NCI-H1417 treated with DMSO at 0.1 percent for 48 hours (cell line): ENCODE measurements at regions not wholly inside any gene's neighbourhood (a gene's known extent, or its start where the extent isn't known, plus 50 kb on each side); places are given as distances from the start of the nearest gene placed in this dataset.
"Not testable (repeated sequence)": the region's sequence is repeated elsewhere in the genome, so short reads cannot be mapped to it uniquely, and the experiment has no call there.

Experiments used
- DNase-seq: peaks from one replicate; lab custom pipeline; 2025; lab: John Stamatoyannopoulos, UW

GRCh38 chr2:95727420-95727819 lies 135.6 kb downstream of the TRIM43 start:
- not testable (repeated sequence) for DNase-seq

GRCh38 chr2:95728878-95729596 lies 137.2 kb downstream of the TRIM43 start:
- peak; percentile 59 for DNase-seq

GRCh38 chr2:95729597-95729955 lies 137.8 kb downstream of the TRIM43 start:
- no peak for DNase-seq

- DNase-seq: no peak
Observed at GRCh38 chr2:95730813-95731212, 139.0 kb downstream of the TRIM43 start.

GRCh38 chr2:95734976-95735890 lies 143.4 kb downstream of the TRIM43 start:
- DNase-seq: no peak

- DNase-seq: no peak
Observed at GRCh38 chr2:95738301-95738700, 146.5 kb downstream of the TRIM43 start.

- not testable (repeated sequence) for DNase-seq
Observed at GRCh38 chr2:95752126-95752525, 160.3 kb downstream of the TRIM43 start.

GRCh38 chr2:95753812-95754211 lies 162.0 kb downstream of the TRIM43 start:
- DNase-seq: not testable (repeated sequence)

- DNase-seq: not testable (repeated sequence)
Observed at GRCh38 chr2:95754213-95754612, 162.4 kb downstream of the TRIM43 start.

- not testable (repeated sequence) for DNase-seq
Observed at GRCh38 chr2:95754819-95755563, 163.2 kb downstream of the TRIM43 start.

- DNase-seq: not testable (repeated sequence)
Observed at GRCh38 chr2:95755956-95756669, 164.3 kb downstream of the TRIM43 start.

- DNase-seq: no peak
Observed at GRCh38 chr2:95757988-95758387, 166.2 kb downstream of the TRIM43 start.

GRCh38 chr2:95759481-95760246 lies 167.9 kb downstream of the TRIM43 start:
- no peak for DNase-seq

- no peak for DNase-seq
Observed at GRCh38 chr2:95760806-95761525, 169.2 kb downstream of the TRIM43 start.

GRCh38 chr2:95761556-95761955 lies 169.8 kb downstream of the TRIM43 start:
- DNase-seq: no peak

- not testable (repeated sequence) for DNase-seq
Observed at GRCh38 chr2:95762023-95763021, 170.5 kb downstream of the TRIM43 start.

- not testable (repeated sequence) for DNase-seq
Observed at GRCh38 chr2:95763074-95763473, 171.3 kb downstream of the TRIM43 start.

- DNase-seq: not testable (repeated sequence)
Observed at GRCh38 chr2:95764966-95765365, 173.2 kb downstream of the TRIM43 start.
